ENCODE measurements at regions not wholly inside any gene's neighbourhood (a gene's known extent, or its start where the extent isn't known, plus 50 kb on each side); places are given as distances from the start of the nearest gene placed in this dataset.
"Not testable (repeated sequence)": the region's sequence is repeated elsewhere in the genome, so short reads cannot be mapped to it uniquely, and the experiment has no call there.

- TF ChIP-seq CTCF (IDR thresholded peaks at IDR 0.05) = no peak
- ATAC-seq (ENCODE audit: low FRiP score) = no peak
- DNase-seq (ENCODE audit: low spot score) = no peak
Measured at GRCh38 chr9:105021917-105022316, 94.0 kb upstream of the ABCA1 start.

GRCh38 chr9:105022545-105022944 lies 94.6 kb upstream of the ABCA1 start:
- DNase-seq (ENCODE audit: low spot score); ATAC-seq (ENCODE audit: low FRiP score): not testable (repeated sequence)

- TF ChIP-seq CTCF (IDR thresholded peaks at IDR 0.05) = no peak
- ATAC-seq (ENCODE audit: low FRiP score) (no peak), DNase-seq (ENCODE audit: low spot score) (no peak)
Measured at GRCh38 chr9:105023788-105024187, 95.8 kb upstream of the ABCA1 start.

- TF ChIP-seq CTCF (IDR thresholded peaks at IDR 0.05) = no peak
- DNase-seq (ENCODE audit: low spot score) = no peak
- no peak for ATAC-seq (ENCODE audit: low FRiP score)
Measured at GRCh38 chr9:105024529-105024928, 96.6 kb upstream of the ABCA1 start.

GRCh38 chr9:105026451-105026850 lies 98.5 kb upstream of the ABCA1 start:
- TF ChIP-seq CTCF (IDR thresholded peaks at IDR 0.05) = no peak
- no peak for ATAC-seq (ENCODE audit: low FRiP score)
- DNase-seq (ENCODE audit: low spot score) = no peak

- DNase-seq (ENCODE audit: low spot score) (no peak), ATAC-seq (ENCODE audit: low FRiP score) (no peak)
- no peak for TF ChIP-seq CTCF (IDR thresholded peaks at IDR 0.05)
Measured at GRCh38 chr9:105027084-105027483, 99.1 kb upstream of the ABCA1 start.

GRCh38 chr9:105030285-105030684 lies 102.3 kb upstream of the ABCA1 start:
- no peak for TF ChIP-seq CTCF (IDR thresholded peaks at IDR 0.05)
- ATAC-seq (ENCODE audit: low FRiP score) (no peak), DNase-seq (ENCODE audit: low spot score) (no peak)

GRCh38 chr9:105037139-105037538 lies 109.2 kb upstream of the ABCA1 start:
- no peak for TF ChIP-seq CTCF (IDR thresholded peaks at IDR 0.05)
- ATAC-seq (ENCODE audit: low FRiP score) = no peak
- DNase-seq (ENCODE audit: low spot score) = no peak
